ENCODE measurements at regions not wholly inside any gene's neighbourhood (a gene's known extent, or its start where the extent isn't known, plus 50 kb on each side); places are given as distances from the start of the nearest gene placed in this dataset.

- ChIA-PET POLR2A (no interaction called here), CTCF (ENCODE audit: low intra/inter-chr PET ratio, low total read pairs) (no interaction called here)
- H4K20me1 ChIP-seq (ENCODE audit: insufficient read depth, low read length), result no peaks in the 10 kb centered on the region
- H2AFZ ChIP-seq (ENCODE audit: low read length), result no peak overlapping the region
- H3K79me2 ChIP-seq (ENCODE audit: insufficient read depth, low read length), result no peaks in the 10 kb centered on the region
- no peak for FAIRE-seq
- ATAC-seq, result no peak
- H3K4me2 ChIP-seq (ENCODE audit: low read depth, low read length), result no peak overlapping the region
- no peak overlapping the region for H3K27ac ChIP-seq (ENCODE audit: extremely low read length, insufficient read depth, low read length)
- WGBS (ENCODE audit: low lambda C conversion rate), result 0% methylated on average over 1 of the region's 1 CpG
- DNase-seq (ENCODE audit: low spot score), result no peak
- BruUV-seq (replicated peaks), result no TSS peak
- H3K9me3 ChIP-seq (ENCODE audit: low read length), result no peaks in the 10 kb centered on the region
- H3K9ac ChIP-seq (ENCODE audit: insufficient read depth, low read depth, low read length), result no peak overlapping the region
- intact Hi-C loops (cut with micrococcal nuclease; ENCODE audit: unreplicated experiment), result no loop called here
- in situ Hi-C loops (cut with HindIII; ENCODE audit: extremely low pct_ligation_motif_present, low pct_unique_long_range_greater_than_20kb), result no loop called here
- TF ChIP-seq HNF4A (CRISPR knock-in tag; IDR thresholded peaks at IDR 0.05), result no peak
- no peak for TF ChIP-seq ZBTB26 (CRISPR knock-in tag; IDR thresholded peaks at IDR 0.05; ENCODE audit: borderline replicate concordance)
- no peak for TF ChIP-seq KMT2A (CRISPR knock-in tag; IDR thresholded peaks at IDR 0.05)
- no peak for TF ChIP-seq REXO4 (CRISPR knock-in tag; IDR thresholded peaks at IDR 0.05; ENCODE audit: borderline replicate concordance)
- TF ChIP-seq ZNF598 (CRISPR knock-in tag; IDR thresholded peaks at IDR 0.05; ENCODE audit: borderline replicate concordance), result no peak
- no peak for TF ChIP-seq MAZ (IDR thresholded peaks at IDR 0.05; ENCODE audit: borderline replicate concordance, low read depth, low read length)
- no peak for TF ChIP-seq MAZ (CRISPR knock-in tag; IDR thresholded peaks at IDR 0.05; ENCODE audit: low read depth)
- TF ChIP-seq ZBTB42 (CRISPR knock-in tag; IDR thresholded peaks at IDR 0.05), result no peak
- TF ChIP-seq CCDC6 (CRISPR knock-in tag; IDR thresholded peaks at IDR 0.05), result no peak
- no peak for TF ChIP-seq FOXP1 (IDR thresholded peaks at IDR 0.05)
- no peak for TF ChIP-seq FOXP1 (CRISPR knock-in tag; IDR thresholded peaks at IDR 0.05)
- TF ChIP-seq MTERF4 (CRISPR knock-in tag; IDR thresholded peaks at IDR 0.05), result no peak
- TF ChIP-seq ZNF629 (CRISPR knock-in tag; conservative IDR thresholded peaks at IDR 0.05), result no peak
- TF ChIP-seq GABPA (IDR thresholded peaks at IDR 0.05; ENCODE audit: low read depth, low read length), result no peak
- TF ChIP-seq GABPA (CRISPR knock-in tag; IDR thresholded peaks at IDR 0.05; ENCODE audit: low read depth), result no peak
- TF ChIP-seq ZNF614 (CRISPR knock-in tag; IDR thresholded peaks at IDR 0.05; ENCODE audit: borderline replicate concordance), result no peak
- TF ChIP-seq SMARCC2 (IDR thresholded peaks at IDR 0.05), result no peak
- no peak for TF ChIP-seq SATB2 (CRISPR knock-in tag; IDR thresholded peaks at IDR 0.05)
- TF ChIP-seq YEATS2 (CRISPR knock-in tag; IDR thresholded peaks at IDR 0.05; ENCODE audit: borderline replicate concordance), result no peak
- no peak overlapping the region for H3K4me3 ChIP-seq (replicated peaks in 1 of 3; ENCODE audit: insufficient read depth in 1 of 3, low read depth in 2 of 3, low read length in 3 of 3)
- H3K36me3 ChIP-seq (replicated peaks in 1 of 2; ENCODE audit: control insufficient read depth in 1 of 2, insufficient read depth in 2 of 2, low read length in 2 of 2), result no peaks in the 10 kb centered on the region
- H3K4me1 ChIP-seq (ENCODE audit: insufficient read depth, low read length), result no peaks in the 10 kb centered on the region
- H3K27me3 ChIP-seq (ENCODE audit: control insufficient read depth in 1 of 2, insufficient read depth in 2 of 2, low read length in 2 of 2), result no peaks in the 10 kb centered on the region
These were observed 175.9 kb downstream of the CCDC71L start for GRCh38 chr7:106485031-106485551.

All from HepG2 (cell line).